GM19023 (cell line): ENCODE measurements at regions not wholly inside any gene's neighbourhood (a gene's known extent, or its start where the extent isn't known, plus 50 kb on each side); places are given as distances from the start of the nearest gene placed in this dataset.
"Not testable (repeated sequence)": the region's sequence is repeated elsewhere in the genome, so short reads cannot be mapped to it uniquely, and the experiment has no call there.

ENCODE experiments used
- ATAC-seq: cut with Tn5 transposase; IDR thresholded peaks from one replicate; pipeline ENCODE4 v1.9.1; 2021; ENCODE audit warnings: mild to moderate bottlenecking, moderate library complexity; ENCODE audit not compliant: unreplicated experiment

- no peak for ATAC-seq
These were observed 1156.0 kb downstream of the PCDH9 start for GRCh38 chr13:66074018-66074615.

GRCh38 chr13:66072097-66072496 lies 1158.0 kb downstream of the PCDH9 start:
- ATAC-seq = not testable (repeated sequence)

DNA sequence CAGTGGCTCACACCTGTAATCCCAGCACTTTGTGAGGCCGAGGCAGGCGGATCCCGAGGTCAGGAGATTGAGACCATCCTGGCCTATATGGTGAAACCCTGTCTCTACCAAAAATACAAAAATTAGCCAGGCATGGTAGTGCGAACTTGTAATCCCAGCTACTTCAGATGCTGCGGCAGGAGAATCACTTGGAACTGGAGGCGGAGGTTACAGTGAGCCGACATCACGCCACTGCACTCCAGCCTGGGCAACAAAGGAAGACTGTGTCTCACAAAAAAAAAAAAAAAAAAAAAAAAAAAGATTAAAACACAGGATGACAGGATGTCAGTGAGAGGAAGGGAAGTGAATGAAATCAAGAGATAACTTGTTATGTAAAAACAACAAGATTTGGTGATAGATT lies 1158.5 kb downstream of the PCDH9 start:
- no peak for ATAC-seq

- ATAC-seq = no peak
These were observed 1159.1 kb downstream of the PCDH9 start for GRCh38 chr13:66071029-66071428.

DNA sequence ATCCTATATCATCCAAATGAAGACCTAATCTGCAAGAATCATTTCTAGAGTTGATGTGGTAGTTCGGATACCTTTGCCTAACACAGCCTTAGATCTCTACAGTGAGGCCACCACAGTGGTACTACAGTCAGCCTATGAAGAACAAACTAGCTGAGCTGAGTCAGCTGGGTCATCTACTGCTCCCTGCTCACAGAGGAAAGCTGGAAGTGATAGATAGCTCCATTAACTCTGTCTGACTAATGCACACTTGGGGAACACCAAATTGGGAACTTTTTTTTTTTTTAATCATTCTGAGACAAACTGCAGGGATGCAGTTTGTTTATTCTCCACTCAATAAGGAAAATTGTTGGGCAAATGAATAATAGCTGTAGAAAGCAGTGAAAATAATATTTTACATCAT lies 1160.6 kb downstream of the PCDH9 start:
- ATAC-seq = no peak

DNA sequence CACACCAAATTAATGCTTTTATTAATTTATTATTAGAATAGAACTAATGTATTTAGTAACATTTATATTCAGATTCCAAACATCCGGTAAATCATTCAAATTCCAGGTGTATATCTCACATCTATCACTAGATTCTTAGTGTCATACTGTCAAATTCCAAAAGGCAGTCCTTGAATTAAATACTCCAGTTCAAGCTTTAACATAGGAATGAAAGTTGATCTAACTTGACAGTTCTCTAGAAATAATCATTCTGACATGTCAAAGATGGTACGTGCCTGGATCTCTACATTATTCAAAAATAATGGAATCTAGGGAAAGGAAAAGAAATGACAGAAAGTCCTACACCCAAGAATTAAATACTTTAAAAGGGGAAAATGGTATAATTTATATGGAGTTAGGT lies 1161.5 kb downstream of the PCDH9 start:
- no peak for ATAC-seq

- ATAC-seq = no peak
These were observed 1181.2 kb downstream of the PCDH9 start for GRCh38 chr13:66048888-66049287.

GRCh38 chr13:66040506-66040905 lies 1189.6 kb downstream of the PCDH9 start:
- ATAC-seq = no peak

GRCh38 chr13:66037096-66037495 lies 1193.0 kb downstream of the PCDH9 start:
- no peak for ATAC-seq

DNA sequence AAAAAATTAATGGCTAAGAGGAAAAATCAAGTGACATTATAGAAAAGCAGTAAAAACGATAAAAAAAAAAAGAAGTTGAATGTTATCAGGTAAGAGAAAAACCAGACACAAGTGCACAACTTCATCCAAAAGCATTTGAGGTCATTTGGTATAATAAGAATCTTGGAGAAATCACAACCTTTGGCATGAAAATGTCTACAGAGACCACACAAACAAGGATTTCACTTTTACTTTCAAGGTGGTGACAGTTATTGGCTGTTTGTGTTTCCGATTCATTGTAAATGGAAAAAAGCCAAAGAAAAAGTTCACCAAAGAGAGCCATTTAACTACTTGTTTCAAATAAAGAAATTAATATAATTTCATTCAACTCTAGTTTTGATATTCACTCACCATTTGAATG lies 1193.5 kb downstream of the PCDH9 start:
- no peak for ATAC-seq

DNA sequence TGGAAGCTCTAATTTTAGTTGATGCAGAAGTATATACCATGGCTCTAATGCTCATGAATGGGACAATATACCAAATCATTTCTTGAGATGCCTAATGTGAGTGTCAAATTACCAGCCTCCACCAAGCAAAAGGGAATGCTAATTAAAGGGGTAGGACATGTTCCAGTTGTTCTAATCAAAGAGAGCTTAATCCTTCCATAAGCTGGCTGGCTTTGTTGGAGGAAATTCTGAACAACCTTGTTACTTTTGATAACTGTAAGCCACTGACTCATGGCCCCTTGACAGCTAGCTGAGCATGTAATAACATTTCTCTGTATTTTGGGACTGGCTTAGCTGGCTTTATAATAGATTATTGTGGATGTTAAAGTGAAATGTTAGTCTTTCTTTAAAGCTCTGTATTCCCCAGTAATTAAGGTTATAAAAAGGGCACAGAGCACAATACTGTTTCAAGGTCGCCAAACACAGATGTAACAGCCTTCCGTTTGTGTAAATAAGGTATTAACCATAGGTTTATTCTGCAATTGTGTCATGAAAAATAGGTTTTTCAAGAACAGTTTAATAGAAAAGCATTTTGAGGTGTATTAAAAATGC lies 1194.0 kb downstream of the PCDH9 start:
- no peak for ATAC-seq

- ATAC-seq = no peak
These were observed 1196.2 kb downstream of the PCDH9 start for GRCh38 chr13:66033924-66034323.

DNA sequence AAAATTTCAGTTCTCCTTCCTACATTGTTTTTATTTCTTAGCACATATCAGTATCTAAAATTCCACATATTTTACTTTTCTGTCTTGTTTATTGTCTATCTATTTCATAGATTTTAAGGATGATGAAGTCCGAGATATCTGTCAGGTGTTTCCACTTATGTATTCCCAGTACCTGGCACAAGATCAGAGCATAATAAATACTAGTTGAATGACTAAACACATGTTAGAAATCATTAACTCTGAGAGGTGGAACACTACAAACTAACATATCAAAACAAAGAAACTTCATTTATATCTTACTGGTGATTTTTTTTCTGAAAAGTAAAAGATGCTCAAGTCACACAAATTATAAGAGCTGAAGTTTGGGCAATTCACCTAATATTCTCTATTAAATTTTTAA lies 1208.3 kb downstream of the PCDH9 start:
- no peak for ATAC-seq

DNA sequence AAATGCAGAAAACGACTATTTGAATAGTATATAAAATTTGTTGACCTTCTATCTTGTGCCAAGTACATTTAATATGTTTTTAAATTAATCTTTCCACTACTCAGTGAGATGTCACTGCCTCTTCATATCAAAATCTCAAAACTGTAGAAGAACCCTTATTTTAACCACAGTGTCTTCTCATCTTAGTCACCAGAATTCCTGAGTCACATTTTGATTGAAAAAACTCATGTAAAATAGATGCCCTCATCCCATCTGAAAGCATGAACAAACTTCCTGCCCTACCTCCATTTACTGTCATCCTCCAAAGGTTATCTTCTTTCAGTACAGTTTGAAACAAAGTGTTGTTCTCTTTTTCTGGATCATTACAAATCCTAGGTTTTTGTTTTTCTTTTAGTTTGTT lies 1215.4 kb downstream of the PCDH9 start:
- ATAC-seq = no peak

GRCh38 chr13:66009241-66009640 lies 1220.9 kb downstream of the PCDH9 start:
- no peak for ATAC-seq

- no peak for ATAC-seq
These were observed 1226.6 kb downstream of the PCDH9 start for GRCh38 chr13:66003558-66003957.

DNA sequence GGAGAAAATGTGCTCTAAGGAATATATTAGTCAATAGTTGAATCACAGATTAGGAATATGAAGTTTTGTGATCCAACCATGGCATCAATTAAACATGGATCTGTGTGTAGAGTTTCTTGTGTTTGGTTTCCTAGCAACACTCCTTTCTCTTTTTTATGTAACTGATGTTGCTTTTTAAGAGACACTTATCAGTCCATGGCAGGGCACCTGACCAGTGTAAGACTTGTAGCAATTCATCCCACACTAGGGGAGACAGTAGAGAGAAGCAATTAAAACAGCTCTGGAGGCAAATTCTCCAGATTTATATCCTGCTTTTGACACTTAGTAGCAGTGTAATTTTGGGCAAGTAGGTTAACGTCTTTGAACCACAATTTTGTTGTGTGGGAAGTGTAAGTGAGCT lies 1229.0 kb downstream of the PCDH9 start:
- no peak for ATAC-seq

- no peak for ATAC-seq
These were observed 1230.7 kb downstream of the PCDH9 start for GRCh38 chr13:65999411-65999810.

DNA sequence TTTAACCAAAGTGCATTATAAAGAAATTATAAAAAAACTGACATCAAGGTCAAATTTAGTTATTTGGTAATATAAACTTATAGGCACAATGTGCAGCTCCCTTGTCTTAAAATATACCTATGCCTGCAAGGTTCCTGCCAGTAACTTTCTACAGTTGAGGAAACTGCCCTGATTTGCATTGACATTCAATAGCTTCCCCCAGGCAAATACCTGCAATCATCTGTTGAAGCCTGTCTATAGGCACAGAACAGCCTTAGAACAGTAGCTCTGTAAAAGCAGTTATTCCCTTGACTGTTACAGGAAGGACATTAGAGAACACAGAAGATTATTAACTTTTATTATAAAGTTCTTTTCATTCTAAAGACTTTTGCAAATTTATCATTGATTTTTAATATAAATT lies 1239.5 kb downstream of the PCDH9 start:
- ATAC-seq = no peak

- no peak for ATAC-seq
These were observed 1244.5 kb downstream of the PCDH9 start for GRCh38 chr13:65985612-65986011.

DNA sequence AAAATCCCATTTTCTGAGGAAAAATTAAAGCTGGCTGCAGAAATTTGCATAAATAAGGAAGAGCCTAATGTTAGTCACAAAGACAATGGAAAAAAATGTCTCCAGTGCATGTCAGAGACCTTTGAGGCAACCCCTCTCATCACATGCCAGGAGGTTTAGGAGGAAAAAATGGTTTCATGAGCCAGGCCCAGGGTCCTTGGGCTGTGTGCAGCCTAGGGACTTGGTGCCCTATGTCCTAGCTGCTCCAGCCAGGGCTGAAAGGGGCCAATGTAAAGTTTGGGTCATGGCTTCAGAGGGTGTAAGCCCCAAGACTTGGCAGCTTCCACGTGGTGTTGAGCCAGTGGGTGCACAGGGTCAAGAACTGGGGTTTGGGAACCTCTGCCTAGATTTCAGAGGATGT lies 1252.6 kb downstream of the PCDH9 start:
- no peak for ATAC-seq

- ATAC-seq = no peak
These were observed 1258.6 kb downstream of the PCDH9 start for GRCh38 chr13:65971541-65971940.

DNA sequence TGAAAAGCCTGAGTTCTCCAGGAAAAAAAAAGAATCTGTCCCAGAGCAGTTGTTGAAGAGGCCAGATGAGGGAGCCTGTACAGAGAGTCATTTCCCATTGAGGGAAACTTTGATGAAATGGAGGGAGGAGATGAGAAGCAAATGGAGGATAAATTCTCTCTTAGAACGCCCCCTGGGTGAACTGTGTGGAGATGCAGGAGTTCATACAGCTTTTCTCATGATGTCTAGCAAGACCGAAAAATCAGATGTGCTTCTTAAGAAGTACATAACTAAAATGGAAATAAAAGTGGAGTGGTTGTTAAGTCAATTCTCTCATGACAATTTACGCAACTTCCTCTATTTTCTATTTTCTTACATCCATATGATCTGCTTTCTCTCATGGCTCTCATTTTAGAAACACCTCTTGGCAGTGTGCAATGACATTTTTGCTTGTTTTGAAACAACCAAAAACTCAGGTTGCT lies 1263.1 kb downstream of the PCDH9 start:
- ATAC-seq = no peak
